Breast epithelium (tissue), 3 donors: ENCODE measurements at regions not wholly inside any gene's neighbourhood (a gene's known extent, or its start where the extent isn't known, plus 50 kb on each side); places are given as distances from the start of the nearest gene placed in this dataset.

Experiments
- POLR2A ChIP-seq: fragments of 450-650 bp; IDR thresholded peaks from one replicate; pipeline ENCODE4 v1.6.1; 2016; ENCODE audit warnings: antibody characterized with exemption, mild to moderate bottlenecking, moderate library complexity
- TF ChIP-seq, protein P1 (sequence below), 3 donors: fragments of 450-650 bp; IDR thresholded peaks; one replicate each; pipeline ENCODE4 v1.5.1; 2016 to 2017; ENCODE audit warnings: antibody characterized with exemption in 3 of 3, mild to moderate bottlenecking in 3 of 3, moderate library complexity in 3 of 3

- TF ChIP-seq, protein P1, sequence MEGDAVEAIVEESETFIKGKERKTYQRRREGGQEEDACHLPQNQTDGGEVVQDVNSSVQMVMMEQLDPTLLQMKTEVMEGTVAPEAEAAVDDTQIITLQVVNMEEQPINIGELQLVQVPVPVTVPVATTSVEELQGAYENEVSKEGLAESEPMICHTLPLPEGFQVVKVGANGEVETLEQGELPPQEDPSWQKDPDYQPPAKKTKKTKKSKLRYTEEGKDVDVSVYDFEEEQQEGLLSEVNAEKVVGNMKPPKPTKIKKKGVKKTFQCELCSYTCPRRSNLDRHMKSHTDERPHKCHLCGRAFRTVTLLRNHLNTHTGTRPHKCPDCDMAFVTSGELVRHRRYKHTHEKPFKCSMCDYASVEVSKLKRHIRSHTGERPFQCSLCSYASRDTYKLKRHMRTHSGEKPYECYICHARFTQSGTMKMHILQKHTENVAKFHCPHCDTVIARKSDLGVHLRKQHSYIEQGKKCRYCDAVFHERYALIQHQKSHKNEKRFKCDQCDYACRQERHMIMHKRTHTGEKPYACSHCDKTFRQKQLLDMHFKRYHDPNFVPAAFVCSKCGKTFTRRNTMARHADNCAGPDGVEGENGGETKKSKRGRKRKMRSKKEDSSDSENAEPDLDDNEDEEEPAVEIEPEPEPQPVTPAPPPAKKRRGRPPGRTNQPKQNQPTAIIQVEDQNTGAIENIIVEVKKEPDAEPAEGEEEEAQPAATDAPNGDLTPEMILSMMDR (IDR thresholded peaks at IDR 0.05), result no peak
- TF ChIP-seq POLR2A, result no peak
Observed at GRCh38 chr3:66597308-66597863, 96.6 kb upstream of the LRIG1 start.
